GM11168 (cell line): ENCODE measurements at regions not wholly inside any gene's neighbourhood (a gene's known extent, or its start where the extent isn't known, plus 50 kb on each side); places are given as distances from the start of the nearest gene placed in this dataset.

Experiments used
- in situ Hi-C: fragments of 300-500 bp; cut with MboI; formaldehyde crosslinking; loops from one replicate; pipeline ENCODE4 v1.12.0; 2022; ENCODE audit warnings: low sequenced_read_pairs; ENCODE audit not compliant: unreplicated experiment

DNA sequence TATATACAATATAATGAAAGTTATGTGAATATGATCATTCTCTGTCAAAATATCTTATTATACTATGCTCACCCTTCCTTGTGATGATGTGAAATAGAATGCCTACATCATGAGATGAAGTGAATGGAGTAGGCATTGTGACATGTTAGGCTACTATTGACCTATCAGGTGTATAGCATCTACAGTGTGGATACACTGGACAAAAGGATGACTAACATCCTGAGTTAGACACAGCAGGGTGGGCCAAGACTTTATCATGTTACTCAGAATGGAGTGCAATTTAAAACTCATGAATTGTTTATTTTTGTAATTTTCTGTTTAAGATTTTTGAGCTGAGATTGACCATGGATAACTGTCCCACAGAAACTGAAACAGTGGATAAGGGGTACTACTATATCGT, 53.4 kb upstream of the NAV3 start:
- in situ Hi-C loops, result no loop called here

DNA sequence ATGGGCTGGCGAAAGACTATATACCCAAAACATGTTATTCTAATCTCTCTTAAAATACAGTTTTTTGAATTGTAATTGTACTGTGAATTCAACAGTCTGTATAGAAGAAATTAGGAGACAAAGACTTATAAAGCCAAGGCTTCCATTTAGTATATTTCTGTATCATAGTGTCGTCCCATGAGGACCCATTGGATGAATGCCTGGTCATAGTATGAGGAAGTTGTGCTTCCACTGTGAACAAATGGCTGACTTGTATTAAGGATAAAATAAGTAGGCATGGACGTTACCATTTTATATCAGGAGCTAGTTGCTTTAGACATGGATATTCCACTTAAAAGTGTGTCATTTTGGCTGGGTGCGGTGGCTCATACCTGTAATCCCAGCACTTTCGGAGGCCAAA, 55.9 kb upstream of the NAV3 start:
- in situ Hi-C loops, result no loop called here

DNA sequence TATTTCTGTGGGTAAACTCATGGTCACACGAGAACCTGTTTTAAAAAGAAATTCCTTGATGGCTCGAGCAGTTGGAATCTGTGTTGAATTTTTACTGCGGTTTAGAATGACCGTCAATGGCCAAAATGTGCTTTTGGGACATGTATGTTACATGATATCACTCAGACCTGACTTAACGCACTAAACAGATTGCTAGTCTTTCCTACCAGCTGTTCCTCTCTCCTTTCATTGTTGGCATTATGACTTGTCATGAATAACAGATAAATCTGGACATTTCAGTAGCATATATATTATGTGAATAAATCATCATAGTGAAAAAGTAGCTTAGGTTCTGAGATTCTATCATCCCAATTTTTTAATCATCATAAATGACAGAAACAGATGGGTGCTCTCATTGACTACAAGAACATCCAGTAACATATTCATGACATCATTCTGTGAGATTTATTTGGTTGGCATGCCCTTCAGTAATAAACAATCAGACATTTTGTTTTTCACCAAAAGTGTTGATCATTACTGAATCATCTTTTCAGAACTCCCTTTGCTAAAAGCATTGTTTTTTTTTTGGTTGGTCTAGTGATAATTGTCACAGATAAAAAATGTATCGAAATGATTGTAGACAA, 57.9 kb upstream of the NAV3 start:
- in situ Hi-C loops, result no loop called here

DNA sequence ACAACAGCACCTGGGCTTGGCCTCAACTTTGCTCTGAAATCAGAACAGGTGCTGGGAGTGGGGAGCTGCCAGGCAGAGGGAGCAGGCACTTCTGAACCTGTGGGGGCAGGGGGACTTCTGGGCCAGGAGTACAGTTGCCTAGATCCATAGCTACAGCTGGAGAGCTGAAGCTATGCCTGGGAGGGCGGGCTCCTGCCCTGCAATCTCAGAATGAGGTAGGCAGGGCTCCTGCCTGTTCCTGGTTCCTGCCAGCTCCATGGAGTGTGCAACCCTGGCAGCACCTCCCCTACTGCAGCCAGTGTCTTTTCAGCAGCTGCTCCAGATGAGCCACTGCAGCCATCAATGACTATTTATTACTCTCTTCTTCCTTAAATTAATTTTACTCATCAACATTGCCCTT, 62.1 kb upstream of the NAV3 start:
- in situ Hi-C loops, result no loop called here

DNA sequence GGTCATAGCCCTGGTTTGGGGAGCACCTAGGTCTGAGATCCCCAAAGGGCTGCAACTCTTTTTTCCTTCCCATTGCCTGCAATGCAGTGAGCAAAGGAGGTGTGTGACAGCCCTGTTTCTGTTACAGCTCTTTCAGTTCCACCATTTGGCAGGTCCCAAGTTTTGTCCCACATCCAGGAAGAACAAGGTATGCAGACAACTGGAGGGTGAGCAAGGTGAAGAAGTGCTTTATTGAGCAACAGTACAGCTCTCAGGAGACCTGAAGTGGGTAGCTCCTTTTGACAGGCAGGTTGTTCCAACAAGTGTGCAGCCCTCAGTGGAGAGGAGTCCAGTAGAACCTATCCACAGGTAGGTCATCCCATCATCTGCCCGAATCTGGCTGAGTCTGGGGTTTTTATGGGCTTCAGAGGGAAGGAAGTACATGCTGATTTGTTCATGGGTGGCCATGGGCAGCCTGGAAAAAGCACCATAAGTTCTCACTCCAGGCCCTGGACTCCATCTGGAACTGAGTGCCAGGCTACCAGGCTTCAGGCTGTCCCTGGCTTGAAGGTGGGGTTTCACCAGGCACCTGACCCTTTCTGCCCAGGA, 62.8 kb upstream of the NAV3 start:
- in situ Hi-C loops, result no loop called here

DNA sequence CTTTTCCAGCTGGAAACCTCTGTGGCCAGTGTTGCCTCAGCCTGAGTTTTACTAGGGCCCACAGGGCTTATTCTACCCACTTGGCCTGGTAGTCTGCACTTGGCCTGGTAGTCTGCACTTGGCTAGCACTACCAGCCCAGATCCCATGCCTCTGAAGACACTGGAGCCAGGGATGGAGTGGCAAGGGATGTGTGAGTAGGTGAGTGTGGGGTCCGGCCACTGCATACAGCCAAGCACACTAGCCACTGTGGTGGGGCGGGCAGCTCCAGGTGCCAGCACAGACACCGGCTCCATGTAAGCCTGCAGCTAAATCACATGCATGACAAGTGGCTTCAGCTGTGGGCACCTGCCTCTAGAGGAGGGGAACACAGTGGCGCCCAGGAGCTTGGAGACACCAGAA, 63.4 kb upstream of the NAV3 start:
- in situ Hi-C loops, result no loop called here

DNA sequence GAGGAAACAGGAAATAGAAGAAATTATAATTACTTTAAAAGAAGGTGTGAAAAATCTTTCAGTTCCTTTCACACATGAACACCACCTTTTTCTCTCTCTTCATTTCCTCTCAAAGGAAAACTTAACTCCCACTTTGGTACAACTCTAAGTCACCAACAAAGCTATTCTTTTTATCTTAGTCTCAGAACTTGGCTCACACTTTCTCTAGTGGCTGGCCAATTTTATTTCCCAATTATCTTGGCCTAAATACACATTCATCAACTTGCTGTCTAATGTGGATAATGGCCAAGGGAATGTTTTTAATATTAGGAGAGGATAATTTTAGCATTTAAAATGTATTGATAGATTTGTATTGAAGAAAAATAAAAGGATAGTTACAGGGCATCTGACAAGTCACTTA, 64.5 kb upstream of the NAV3 start:
- in situ Hi-C loops, result no loop called here

DNA sequence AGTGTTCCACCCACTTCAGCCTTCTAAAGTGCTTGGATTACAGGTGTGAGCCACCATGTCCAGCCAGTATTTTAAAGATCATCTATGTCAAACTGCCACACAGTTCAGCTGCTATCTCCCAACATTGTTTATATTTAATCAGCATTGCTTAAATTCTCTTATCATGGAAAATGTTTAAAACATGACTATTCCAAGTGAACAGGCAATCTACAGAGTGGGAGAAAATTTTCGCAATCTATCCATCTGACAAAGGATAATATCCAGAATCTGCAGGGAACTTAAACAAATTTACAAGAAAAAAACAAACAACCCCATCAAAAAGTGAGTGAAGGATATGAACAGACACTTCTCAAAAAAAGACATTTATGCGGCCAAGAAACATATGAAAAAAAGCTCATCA, 69.4 kb upstream of the NAV3 start:
- in situ Hi-C loops, result no loop called here

DNA sequence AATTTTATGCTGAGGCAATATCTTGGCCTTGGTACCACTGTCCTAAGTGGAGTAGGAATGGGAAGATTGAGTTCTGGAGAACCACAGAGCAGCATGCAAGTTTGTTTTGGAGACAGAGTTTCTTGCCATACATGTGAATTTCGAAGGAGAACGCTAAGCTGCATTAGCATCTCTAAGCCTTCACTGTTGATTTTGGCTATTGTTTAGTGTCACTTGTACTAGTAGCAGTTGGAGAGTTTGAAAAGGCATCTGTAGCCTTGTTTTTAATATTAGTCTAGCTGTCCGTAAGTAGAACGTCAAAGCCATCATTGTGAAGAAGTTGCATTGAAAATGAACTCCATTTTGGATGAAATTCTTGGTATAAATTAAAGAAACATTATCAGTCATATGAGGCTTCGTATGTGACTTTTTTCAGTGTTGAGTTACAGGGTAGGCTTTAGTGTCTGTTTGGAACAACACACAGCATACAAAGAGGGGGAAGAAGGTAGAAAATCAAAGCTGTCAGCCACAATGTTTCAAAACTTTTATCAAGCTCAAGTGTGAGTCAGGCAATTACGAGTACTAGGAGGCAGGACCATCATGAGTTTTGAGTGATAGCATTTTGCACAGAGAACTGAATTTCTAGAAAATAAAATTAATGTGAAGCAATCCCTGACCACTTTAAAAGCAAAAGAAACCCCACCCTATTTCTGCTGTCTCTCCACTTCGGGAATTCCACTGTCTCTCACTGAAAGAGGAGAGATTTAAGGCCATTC, 70.2 kb upstream of the NAV3 start:
- in situ Hi-C loops, result no loop called here

DNA sequence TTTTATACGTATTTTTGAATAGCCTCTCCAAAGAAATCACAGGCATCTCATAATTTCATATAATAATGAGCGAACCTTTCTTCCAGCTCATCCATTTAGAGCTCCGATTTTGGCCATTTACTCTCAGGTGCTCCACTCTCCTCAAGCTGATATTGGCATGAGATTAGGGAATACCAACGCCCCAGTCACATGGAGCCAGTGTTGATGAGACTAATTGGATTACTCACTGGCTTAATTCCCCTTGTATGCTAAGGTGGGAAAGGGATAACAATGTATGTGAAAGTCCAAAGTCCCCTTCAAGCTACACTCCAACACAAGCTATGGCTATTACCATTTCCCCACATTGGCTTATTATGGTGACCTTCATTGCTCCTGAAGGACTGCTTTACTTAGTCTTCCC, 76.6 kb upstream of the NAV3 start:
- in situ Hi-C loops, result no loop called here

DNA sequence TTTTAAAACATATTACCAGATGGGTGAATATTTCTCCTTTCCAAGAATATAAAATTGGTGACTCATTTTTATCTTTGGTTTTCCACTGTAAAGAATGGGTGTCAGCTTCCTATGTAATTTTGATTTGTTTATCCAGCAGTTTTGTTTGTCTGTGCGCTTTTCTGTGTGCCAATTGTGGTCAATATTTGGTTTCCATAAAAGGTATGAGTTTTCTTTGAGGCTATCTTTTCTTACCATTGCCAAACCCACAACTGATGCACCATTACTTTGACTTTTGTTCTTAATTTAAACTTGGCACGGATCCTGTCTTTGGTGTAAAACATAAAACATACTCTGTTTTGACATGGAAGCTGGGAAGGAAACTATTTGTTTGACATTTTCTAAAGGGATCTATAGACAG, 78.8 kb upstream of the NAV3 start:
- in situ Hi-C loops, result no loop called here

DNA sequence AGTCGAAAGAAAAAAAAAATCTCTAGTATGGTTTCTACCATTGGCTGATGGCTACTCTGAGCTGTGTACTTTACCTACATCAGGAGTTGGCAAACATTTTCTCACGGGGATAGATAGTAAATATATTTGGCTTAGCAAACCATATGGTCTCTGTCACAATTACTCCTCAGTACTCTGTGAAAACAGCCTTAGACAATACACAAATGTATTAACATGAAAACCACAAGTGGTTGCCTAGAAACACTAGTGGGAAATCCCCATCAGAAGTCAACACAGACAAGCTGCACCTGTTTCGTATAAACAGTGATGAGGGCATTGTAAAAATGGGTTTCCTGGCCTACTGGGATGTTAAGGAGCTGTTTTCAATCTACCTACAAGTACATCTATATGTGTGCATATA, 84.6 kb upstream of the NAV3 start:
- in situ Hi-C loops, result no loop called here

DNA sequence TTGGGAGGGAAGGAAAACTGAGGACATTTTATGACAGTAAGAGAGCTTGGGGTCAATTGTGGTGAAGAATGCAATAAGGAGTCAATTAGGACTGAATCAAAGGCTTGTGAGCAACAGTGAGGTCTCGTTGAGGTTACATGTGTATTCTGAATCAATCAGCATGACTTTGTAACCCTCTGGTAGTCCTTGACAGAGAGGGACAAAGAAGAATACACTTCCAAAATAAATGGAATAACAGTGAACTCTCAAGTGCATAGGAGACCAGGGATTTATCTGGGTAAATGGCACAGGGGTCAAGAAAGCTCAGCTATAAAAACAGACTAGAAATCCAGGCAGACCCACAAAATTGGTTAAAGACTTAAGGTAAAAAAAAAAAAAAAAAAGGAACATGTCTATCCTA, 85.1 kb upstream of the NAV3 start:
- in situ Hi-C loops, result no loop called here

DNA sequence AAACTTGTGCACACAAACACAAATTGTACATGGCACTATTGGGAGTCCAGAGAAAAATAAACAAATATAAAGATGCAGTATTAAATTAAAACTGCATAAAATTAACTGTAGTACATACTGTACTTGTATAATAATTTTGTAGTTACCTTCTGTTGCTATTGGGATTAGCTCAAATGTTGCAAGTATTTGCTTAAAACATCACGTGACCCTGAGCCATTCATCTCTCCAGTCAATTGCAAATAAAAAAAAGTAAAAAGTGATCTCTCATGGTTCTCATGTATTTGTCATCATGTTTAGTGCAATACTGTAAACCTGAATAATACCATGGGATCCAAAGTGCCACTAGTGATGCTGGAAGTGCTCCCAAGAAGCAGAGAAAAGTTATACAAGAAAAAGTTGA, 88.1 kb upstream of the NAV3 start:
- in situ Hi-C loops, result no loop called here

DNA sequence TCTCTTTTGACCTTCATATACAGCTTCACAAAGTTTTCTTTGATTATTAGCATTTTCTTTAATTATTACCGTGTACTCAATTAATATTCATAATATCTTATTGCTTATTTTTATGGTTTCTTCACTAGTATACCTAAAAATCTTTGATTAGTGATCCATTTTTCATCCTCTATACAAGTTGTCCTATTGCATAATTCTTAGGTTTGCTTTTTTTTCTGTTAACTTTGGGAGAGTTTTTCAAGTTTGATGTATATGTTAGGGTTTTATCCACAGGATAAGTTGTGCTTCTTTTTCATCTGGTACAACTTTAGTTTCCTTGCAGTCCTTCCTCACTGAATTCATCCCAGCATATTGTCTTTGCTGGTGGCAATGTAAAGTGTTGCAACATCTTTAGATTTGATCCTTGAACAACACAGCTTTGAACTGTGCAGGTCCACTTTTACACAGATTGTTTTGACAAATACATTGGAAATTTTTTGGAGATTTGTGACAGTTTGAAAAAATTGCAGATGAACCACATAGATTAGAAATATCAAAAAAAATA, 88.6 kb upstream of the NAV3 start:
- in situ Hi-C loops, result no loop called here

DNA sequence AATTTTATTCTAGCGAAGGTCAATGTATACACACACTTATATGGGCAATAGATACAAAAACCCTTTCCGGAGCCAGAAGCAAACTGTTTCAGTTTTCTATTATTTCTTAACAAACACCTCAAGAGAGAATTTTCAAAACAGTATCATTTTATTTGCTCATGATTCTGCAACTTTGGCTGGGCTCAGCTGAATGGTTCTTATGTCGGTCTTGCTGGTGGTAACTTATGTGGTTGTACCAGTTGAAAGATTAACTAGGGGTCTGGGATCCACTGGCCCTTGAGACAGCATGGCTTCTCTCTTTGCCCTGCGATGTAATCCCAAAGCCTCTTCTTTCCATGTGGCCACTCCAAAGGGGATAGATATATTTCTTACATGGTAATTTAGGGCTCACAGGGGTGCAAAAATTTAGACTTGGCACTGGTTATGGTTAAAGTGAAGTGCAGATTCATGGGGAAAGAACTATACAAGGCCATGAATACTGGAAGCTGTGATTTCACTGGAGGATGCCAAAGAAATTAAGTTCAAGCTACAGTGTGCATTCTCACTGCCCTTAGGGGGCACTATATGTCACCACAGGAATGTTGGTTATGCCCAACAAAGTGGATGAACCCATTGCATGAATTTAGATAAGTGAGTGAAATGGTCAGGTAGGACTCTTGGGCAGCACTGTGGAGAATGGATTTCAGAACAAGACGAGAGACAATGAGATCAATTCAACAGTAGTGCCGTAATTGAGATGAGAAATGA, 94.3 kb upstream of the NAV3 start:
- in situ Hi-C loops, result no loop called here

DNA sequence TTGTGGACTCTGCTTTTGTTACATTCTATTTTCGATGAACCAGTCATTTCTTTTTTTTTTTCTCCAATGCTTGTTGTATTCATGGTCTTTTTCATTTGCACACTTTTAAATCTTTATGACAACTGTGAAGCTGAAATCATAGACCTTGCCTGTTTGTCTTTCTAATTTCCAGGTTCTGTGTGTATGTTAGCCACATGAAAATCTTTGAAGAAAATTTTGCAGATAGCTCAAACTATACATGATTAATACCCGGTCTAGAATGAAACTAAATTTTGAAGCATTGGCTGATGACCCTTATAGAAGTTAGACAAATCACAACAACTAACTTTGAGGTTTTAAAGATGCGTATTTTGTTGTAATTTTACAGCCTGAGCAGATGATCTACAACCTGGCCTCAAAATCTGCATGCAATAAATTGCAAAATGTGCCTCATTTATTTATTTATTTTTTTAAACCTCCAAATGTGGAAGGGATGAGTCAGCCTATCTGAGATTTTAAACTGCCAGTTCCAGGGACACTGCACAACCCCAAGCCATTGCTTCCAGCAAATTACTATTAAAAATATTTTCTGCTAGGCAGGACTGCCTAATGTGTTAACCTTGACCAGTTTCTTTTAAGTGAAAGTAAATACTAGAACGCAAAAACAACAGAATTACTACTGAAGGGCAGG, 96.3 kb upstream of the NAV3 start:
- in situ Hi-C loops, result no loop called here

DNA sequence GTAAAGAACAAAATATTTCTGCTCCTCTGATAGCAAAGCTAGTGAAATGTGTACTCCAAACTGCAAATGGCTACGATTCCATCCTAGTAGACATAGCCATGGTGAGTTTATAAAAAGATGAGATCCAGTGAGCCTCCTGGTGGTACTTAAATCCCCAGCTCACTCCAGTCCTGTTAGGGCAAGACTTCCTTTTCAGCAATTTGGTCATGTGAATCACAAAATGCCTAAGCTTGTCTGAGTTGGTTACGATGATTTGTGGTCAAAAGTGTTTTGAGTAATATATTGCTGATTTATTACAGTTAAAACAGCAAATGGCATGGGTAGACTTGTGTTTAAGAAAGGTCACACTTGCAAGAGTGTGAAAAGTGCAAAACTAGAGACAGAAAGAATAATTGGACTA, 102.7 kb upstream of the NAV3 start:
- in situ Hi-C loops, result loop anchor here (10.0 kb wide), 1 partner anchor 187 kb away; no protein-coding TSS in a partner anchor

DNA sequence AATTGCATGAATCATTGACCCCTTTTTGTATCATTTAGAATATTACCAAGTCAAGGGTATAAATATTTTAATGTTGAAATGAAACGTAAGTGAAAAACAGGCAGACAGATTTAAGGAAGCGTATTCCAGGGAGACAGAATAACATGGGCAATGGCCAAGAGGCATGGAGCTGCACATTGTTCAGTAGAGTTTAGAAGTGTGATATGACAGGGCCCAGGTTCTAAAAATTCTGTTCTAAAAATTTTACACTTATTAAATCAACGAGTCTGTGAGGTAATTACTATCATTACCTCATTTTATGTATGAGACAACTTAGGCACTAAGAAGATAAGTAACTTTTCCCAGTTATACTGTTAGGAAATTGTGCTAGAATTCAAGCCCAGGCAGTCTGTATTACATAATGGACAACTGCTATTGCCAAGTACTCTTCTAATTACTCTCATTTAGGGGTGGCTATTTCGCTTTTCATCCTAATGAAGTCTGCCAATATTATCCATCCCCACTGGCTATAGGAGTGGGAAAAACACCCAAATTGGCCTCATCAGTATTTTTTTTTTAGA, 103.2 kb upstream of the NAV3 start:
- in situ Hi-C loops, result loop anchor here (10.0 kb wide), 1 partner anchor 187 kb away; no protein-coding TSS in a partner anchor

DNA sequence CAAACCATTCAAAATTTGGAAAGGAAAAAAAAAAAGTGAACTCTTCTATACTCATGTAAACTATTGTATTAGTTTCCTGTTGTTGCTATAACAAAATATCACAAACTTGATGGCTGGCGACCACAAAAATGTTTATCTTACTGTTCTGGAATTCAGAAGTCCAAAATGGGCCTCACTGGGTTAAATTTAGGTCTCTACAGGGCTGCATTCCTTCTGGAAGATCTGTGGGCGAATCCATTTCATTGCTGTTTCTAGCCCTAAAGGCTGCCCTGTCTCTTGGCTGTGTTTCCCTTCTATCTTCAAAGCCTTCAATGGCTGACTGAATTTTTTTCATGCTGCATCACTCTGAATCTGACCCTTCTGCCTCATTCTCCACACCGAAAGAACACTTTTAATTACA, 105.1 kb upstream of the NAV3 start:
- in situ Hi-C loops, result loop anchor here (10.0 kb wide), 1 partner anchor 189 kb away; no protein-coding TSS in a partner anchor
